Dendritic cell treated with granulocyte-macrophage colony-stimulating factor and Interleukin-4, amounts not matched to agents 40 ng/mL and 50 ng/mL, for 4 days (primary cell): ENCODE measurements at regions not wholly inside any gene's neighbourhood (a gene's known extent, or its start where the extent isn't known, plus 50 kb on each side); places are given as distances from the start of the nearest gene placed in this dataset.
"Not testable (repeated sequence)": the region's sequence is repeated elsewhere in the genome, so short reads cannot be mapped to it uniquely, and the experiment has no call there.

ENCODE experiments used
- H3K27ac Mint-ChIP-seq: one replicate; pipeline ENCODE4 v1.8.0; 2022; ENCODE audit warnings: mild to moderate bottlenecking, mixed read lengths
- H3K27me3 Mint-ChIP-seq: one replicate; pipeline ENCODE4 v1.8.0; 2022; ENCODE audit warnings: mild to moderate bottlenecking, mixed read lengths
- H3K36me3 Mint-ChIP-seq: one replicate; pipeline ENCODE4 v1.8.0; 2022; ENCODE audit warnings: low read depth, mixed read lengths
- H3K4me1 Mint-ChIP-seq: one replicate; pipeline ENCODE4 v1.8.0; 2022; ENCODE audit warnings: low read depth, mixed read lengths
- H3K4me3 Mint-ChIP-seq: one replicate; pipeline ENCODE4 v1.8.0; 2022; ENCODE audit warnings: mild to moderate bottlenecking, moderate library complexity, mixed read lengths
- H3K9me3 Mint-ChIP-seq: one replicate; pipeline ENCODE4 v1.8.0; 2022; ENCODE audit warnings: mixed read lengths
- intact Hi-C: fragments of 100-400 bp; cut with micrococcal nuclease; formaldehyde crosslinking; loops from one replicate; pipeline ENCODE4 v1.15.0; 2022

GRCh38 chr10:33594475-33594874 lies 260.0 kb upstream of the NRP1 start:
- Mint-ChIP-seq H3K36me3 (no peaks in the 10 kb centered on the region), H3K4me1 (peaks cover 11% of the 10 kb centered on the region), H3K4me3 (no peak overlapping the region), H3K9me3 (peaks cover 18% of the 10 kb centered on the region), H3K27me3 (peaks cover 29% of the 10 kb centered on the region), H3K27ac (no peak overlapping the region)
- intact Hi-C loops = no loop called here

DNA sequence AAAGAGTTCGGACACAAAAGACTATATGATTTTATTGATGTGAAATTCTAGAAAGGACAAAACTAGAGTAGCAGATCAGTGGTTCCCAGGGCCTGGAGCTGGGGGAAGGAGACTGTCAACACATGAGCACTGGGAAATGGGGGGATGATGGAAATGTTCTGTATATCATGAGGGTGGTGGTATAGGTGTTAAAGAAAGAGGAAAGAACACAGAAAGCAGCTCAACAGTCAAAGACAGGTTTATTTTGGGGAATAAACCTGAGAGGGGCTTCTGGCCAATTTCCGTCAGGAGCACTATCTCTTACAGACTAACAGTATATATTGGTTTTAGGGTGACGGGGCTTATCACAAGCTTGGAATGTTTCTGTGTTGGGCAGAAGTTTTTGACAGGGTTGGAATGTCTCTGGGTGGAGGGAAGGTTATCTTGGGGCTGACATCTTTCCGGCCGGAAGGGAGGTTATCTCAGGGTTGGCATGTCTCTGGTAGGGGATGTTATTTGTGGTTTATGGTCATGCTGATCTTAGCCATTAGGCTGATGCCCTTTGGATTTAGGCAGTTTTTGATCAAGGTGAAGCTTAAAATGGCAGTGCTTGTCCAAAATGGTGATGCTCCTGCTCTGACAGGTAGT lies 254.6 kb upstream of the NRP1 start:
- H3K4me1 Mint-ChIP-seq = no peaks in the 10 kb centered on the region
- H3K4me3 Mint-ChIP-seq = no peak overlapping the region
- intact Hi-C loops = no loop called here
- H3K27ac Mint-ChIP-seq = no peak overlapping the region
- peaks cover 34% of the 10 kb centered on the region for H3K27me3 Mint-ChIP-seq
- H3K9me3 Mint-ChIP-seq = peaks cover 15% of the 10 kb centered on the region
- no peaks in the 10 kb centered on the region for H3K36me3 Mint-ChIP-seq

GRCh38 chr10:33584596-33584995 lies 250.1 kb upstream of the NRP1 start:
- H3K4me1 Mint-ChIP-seq, H3K4me3 Mint-ChIP-seq, H3K36me3 Mint-ChIP-seq, H3K9me3 Mint-ChIP-seq, intact Hi-C loops: not testable (repeated sequence)
- H3K27ac Mint-ChIP-seq = peak overlapping the region; percentile 33
- peaks cover 34% of the 10 kb centered on the region for H3K27me3 Mint-ChIP-seq

DNA sequence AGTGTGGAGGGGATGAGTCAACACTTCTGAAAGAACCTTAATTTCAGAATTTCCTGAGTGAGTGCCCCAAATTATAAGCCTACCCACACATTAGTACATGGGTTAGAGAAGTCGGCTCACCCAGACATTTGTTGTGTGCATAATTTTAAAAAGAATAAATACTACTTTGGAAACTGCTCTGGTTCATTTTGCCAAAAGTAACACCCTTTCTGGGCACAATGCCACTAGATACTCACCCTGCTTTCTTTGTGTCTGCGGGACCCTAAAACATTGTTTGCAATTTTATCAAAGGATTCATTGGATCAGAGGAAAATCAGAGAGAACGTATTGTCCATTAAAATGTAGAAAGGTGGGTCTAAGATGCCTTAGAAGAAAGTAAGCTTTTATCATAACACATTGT lies 245.5 kb upstream of the NRP1 start:
- Mint-ChIP-seq H3K4me3 (no peak overlapping the region), H3K36me3 (no peaks in the 10 kb centered on the region), H3K27ac (no peak overlapping the region), H3K27me3 (peaks cover 23% of the 10 kb centered on the region), H3K4me1 (peaks cover 15% of the 10 kb centered on the region), H3K9me3 (peaks cover 9% of the 10 kb centered on the region)
- intact Hi-C loops = no loop called here

GRCh38 chr10:33573606-33574005 lies 239.1 kb upstream of the NRP1 start:
- peaks cover 42% of the 10 kb centered on the region for H3K4me1 Mint-ChIP-seq
- peaks cover 3% of the 10 kb centered on the region for H3K27me3 Mint-ChIP-seq
- peaks cover 11% of the 10 kb centered on the region for H3K9me3 Mint-ChIP-seq
- intact Hi-C loops = loop anchor here (5.0 kb wide), 3 partner anchors 34 to 89 kb away; no protein-coding TSS in a partner anchor
- H3K36me3 Mint-ChIP-seq = no peaks in the 10 kb centered on the region
- no peak overlapping the region for H3K4me3 Mint-ChIP-seq
- no peak overlapping the region for H3K27ac Mint-ChIP-seq

GRCh38 chr10:33571616-33572015 lies 237.1 kb upstream of the NRP1 start:
- intact Hi-C loops = loop anchor here (5.0 kb wide), 3 partner anchors 36 to 91 kb away; no protein-coding TSS in a partner anchor
- Mint-ChIP-seq H3K36me3 (no peaks in the 10 kb centered on the region), H3K27ac (peak overlapping the region; percentile 88), H3K4me1 (peaks cover 55% of the 10 kb centered on the region), H3K27me3 (no peaks in the 10 kb centered on the region), H3K9me3 (peaks cover 11% of the 10 kb centered on the region), H3K4me3 (no peak overlapping the region)

DNA sequence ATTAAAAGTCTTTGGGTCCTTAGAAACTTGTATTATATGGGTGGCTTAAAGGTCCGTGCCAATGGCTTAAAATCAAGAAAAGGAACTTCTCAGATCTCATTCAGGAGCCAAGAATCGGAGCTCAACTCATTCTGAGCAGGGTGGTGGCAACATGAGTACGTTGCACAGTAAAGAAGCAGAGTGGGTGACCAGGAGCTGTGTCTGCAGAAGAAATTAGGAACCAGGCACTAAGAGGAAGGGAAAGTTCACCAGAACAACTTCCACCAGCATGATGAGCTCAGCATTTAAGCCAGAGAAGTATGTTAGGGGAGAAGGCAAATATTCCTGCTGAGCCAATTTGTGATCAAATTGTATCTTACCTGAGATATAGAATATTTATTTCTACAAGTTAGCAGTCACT lies 236.0 kb upstream of the NRP1 start:
- intact Hi-C loops = loop anchor here (1.0 to 5.0 kb wide), 4 partner anchors 37 to 234 kb away; no protein-coding TSS in a partner anchor
- H3K4me1 Mint-ChIP-seq = peaks cover 60% of the 10 kb centered on the region
- H3K9me3 Mint-ChIP-seq = peaks cover 6% of the 10 kb centered on the region
- H3K27me3 Mint-ChIP-seq = no peaks in the 10 kb centered on the region
- H3K4me3 Mint-ChIP-seq = no peak overlapping the region
- H3K36me3 Mint-ChIP-seq = no peaks in the 10 kb centered on the region
- H3K27ac Mint-ChIP-seq = peak overlapping the region; percentile 88

GRCh38 chr10:33569702-33570101 lies 235.2 kb upstream of the NRP1 start:
- H3K27ac Mint-ChIP-seq = peak overlapping the region; percentile 88
- no peaks in the 10 kb centered on the region for H3K27me3 Mint-ChIP-seq
- H3K9me3 Mint-ChIP-seq = no peaks in the 10 kb centered on the region
- no peak overlapping the region for H3K4me3 Mint-ChIP-seq
- intact Hi-C loops = loop anchor here (1.0 to 5.0 kb wide), 4 partner anchors 38 to 233 kb away; no protein-coding TSS in a partner anchor
- peaks cover 63% of the 10 kb centered on the region for H3K4me1 Mint-ChIP-seq
- no peaks in the 10 kb centered on the region for H3K36me3 Mint-ChIP-seq

DNA sequence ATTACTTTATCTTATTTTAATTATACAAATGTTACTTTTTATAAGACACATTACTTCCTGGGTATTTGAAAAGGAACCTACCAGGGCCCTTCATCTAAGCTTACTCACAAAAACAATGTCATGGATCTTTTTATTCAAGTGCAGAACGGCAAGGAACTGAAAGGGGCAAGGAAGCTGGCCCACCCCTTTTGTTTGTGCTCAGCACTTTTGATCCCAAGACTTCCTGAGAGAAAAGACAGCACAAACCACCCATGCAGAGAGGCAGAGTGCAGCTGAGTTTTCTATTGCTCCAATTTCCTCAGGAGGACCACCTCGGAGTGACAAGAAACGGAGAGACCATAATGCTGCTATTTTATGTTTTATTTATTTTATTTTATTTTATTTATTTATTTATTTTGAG lies 232.0 kb upstream of the NRP1 start:
- Mint-ChIP-seq H3K4me1 (peaks cover 52% of the 10 kb centered on the region), H3K27ac (peak overlapping the region; percentile 80), H3K9me3 (no peaks in the 10 kb centered on the region), H3K4me3 (no peak overlapping the region), H3K27me3 (no peaks in the 10 kb centered on the region), H3K36me3 (no peaks in the 10 kb centered on the region)
- intact Hi-C loops = no loop called here

GRCh38 chr10:33566001-33566400 lies 231.5 kb upstream of the NRP1 start:
- Mint-ChIP-seq H3K27ac (peak overlapping the region; percentile 80), H3K9me3 (no peaks in the 10 kb centered on the region), H3K4me1 (peaks cover 49% of the 10 kb centered on the region), H3K27me3 (no peaks in the 10 kb centered on the region), H3K36me3 (no peaks in the 10 kb centered on the region), H3K4me3 (no peak overlapping the region)
- intact Hi-C loops = no loop called here

DNA sequence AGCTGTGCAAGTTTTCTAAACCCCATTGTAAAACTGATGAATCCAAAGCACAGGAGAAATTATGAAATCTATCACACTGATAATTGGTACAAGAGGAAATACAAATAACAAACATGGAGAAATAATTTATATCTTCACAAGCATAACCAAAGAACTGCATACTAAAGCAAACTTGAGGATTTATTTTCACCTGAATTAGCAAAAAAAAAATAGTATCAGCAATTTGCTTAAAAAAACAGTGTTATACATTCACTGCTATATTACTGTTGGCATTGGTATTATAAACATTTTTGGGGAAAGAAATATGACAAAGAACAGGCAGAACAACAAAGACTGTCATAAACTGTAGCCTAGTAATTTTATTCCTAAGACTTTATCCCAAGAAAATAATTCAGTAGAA lies 230.8 kb upstream of the NRP1 start:
- Mint-ChIP-seq H3K4me3 (no peak overlapping the region), H3K4me1 (peaks cover 41% of the 10 kb centered on the region), H3K27me3 (peaks cover 3% of the 10 kb centered on the region), H3K9me3 (no peaks in the 10 kb centered on the region), H3K27ac (peak overlapping the region; percentile 80), H3K36me3 (no peaks in the 10 kb centered on the region)
- intact Hi-C loops = no loop called here

DNA sequence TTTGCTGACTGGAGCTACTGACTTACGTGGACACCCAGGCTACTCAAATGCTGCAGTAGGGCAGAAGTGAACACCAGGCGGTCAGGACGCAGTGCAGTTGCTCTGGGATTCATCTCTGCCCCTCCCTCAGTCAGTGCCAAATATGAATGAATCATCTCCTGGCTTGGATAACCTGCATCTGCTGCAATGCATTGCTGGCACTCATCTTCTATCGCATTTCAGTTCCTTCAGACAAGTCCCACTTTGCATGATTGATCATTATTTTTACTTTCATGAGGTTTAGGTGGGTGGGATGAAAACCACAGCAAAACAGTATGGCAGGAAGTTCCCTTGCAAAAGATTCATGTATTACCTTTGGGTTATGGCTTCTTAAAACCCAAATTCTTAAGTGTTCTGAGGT lies 224.6 kb upstream of the NRP1 start:
- Mint-ChIP-seq H3K36me3 (no peaks in the 10 kb centered on the region), H3K4me3 (no peak overlapping the region), H3K9me3 (no peaks in the 10 kb centered on the region), H3K4me1 (peaks cover 12% of the 10 kb centered on the region), H3K27me3 (peaks cover 48% of the 10 kb centered on the region), H3K27ac (no peak overlapping the region)
- intact Hi-C loops = loop anchor here (10.0 kb wide), 1 partner anchor 114 kb away; no protein-coding TSS in a partner anchor

- Mint-ChIP-seq H3K27ac (no peak overlapping the region), H3K4me3 (no peak overlapping the region), H3K9me3 (no peaks in the 10 kb centered on the region), H3K36me3 (no peaks in the 10 kb centered on the region), H3K27me3 (peaks cover 61% of the 10 kb centered on the region), H3K4me1 (peaks cover 12% of the 10 kb centered on the region)
- intact Hi-C loops = loop anchor here (10.0 kb wide), 1 partner anchor 113 kb away; no protein-coding TSS in a partner anchor
Observed at GRCh38 chr10:33557313-33557712, 222.8 kb upstream of the NRP1 start.

GRCh38 chr10:33556620-33557019 lies 222.2 kb upstream of the NRP1 start:
- H3K9me3 Mint-ChIP-seq = no peaks in the 10 kb centered on the region
- H3K4me3 Mint-ChIP-seq = no peak overlapping the region
- peaks cover 61% of the 10 kb centered on the region for H3K27me3 Mint-ChIP-seq
- H3K36me3 Mint-ChIP-seq = no peaks in the 10 kb centered on the region
- H3K27ac Mint-ChIP-seq = no peak overlapping the region
- intact Hi-C loops = loop anchor here (10.0 kb wide), 1 partner anchor 112 kb away; no protein-coding TSS in a partner anchor
- H3K4me1 Mint-ChIP-seq = peaks cover 12% of the 10 kb centered on the region

DNA sequence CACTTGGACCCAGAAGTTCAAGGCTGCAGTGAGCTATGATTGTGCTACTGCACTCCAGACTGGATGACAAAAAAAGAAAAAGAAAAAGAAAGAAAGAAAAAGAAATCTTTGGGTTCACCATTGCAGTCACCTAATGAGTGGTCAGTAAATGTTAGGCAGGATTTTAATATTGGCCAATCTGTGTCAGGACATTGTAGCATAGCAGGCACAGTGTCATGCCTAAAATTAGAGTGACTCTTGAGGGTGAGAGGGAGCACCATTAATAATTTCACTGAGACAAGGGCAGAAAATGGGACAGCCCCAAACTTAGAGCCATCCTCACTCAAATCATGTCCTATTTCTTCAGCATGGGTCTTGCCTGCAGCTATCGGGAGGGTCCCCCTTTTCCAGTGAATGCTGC lies 221.6 kb upstream of the NRP1 start:
- Mint-ChIP-seq H3K36me3 (no peaks in the 10 kb centered on the region), H3K4me1 (peaks cover 12% of the 10 kb centered on the region), H3K27me3 (peaks cover 65% of the 10 kb centered on the region), H3K27ac (no peak overlapping the region), H3K4me3 (no peak overlapping the region), H3K9me3 (no peaks in the 10 kb centered on the region)
- intact Hi-C loops = loop anchor here (10.0 kb wide), 1 partner anchor 111 kb away; no protein-coding TSS in a partner anchor
